MM.1S (cell line): ENCODE measurements at regions not wholly inside any gene's neighbourhood (a gene's known extent, or its start where the extent isn't known, plus 50 kb on each side); places are given as distances from the start of the nearest gene placed in this dataset.

Experiments used
- DNase-seq: peaks from one replicate; pipeline ENCODE4 v3.0.0-alpha.2; 2015
- H2AFZ ChIP-seq: fragments of 300-600 bp; sonication (generic); 2 replicates; pipeline ENCODE4 v1.6.0; 2016; ENCODE audit warnings: antibody characterized with exemption, low read length
- H3F3A ChIP-seq: fragments of 300-600 bp; sonication (generic); 2 replicates; pipeline ENCODE4 v1.6.1; 2016; ENCODE audit warnings: mild to moderate bottlenecking, antibody characterized with exemption, low read length, moderate library complexity, mixed read lengths; ENCODE audit not compliant: insufficient read depth
- H3K27ac ChIP-seq: fragments of 300-600 bp; sonication (generic); 2 replicates; pipeline ENCODE4 v1.5.1; 2016; ENCODE audit warnings: mild to moderate bottlenecking, low read length
- H3K27me3 ChIP-seq: fragments of 300-600 bp; sonication (generic); replicated peaks from 2 replicates; pipeline ENCODE4 v1.6.0; 2016; ENCODE audit warnings: low read length; ENCODE audit not compliant: insufficient read depth
- H3K36me3 ChIP-seq: fragments of 300-600 bp; sonication (generic); replicated peaks from 2 replicates; pipeline ENCODE4 v1.6.1; 2016; ENCODE audit warnings: mild to moderate bottlenecking, low read length, mixed read lengths; ENCODE audit not compliant: insufficient read depth
- H3K4me1 ChIP-seq: fragments of 300-600 bp; sonication (generic); 2 replicates; pipeline ENCODE4 v1.6.1; 2016; ENCODE audit warnings: low read length, mixed read lengths
- H3K4me2 ChIP-seq: fragments of 300-600 bp; sonication (generic); 2 replicates; pipeline ENCODE4 v1.6.0; 2016; ENCODE audit warnings: low read depth, low read length
- H3K4me3 ChIP-seq: fragments of 300-600 bp; sonication (generic); 2 replicates; pipeline ENCODE4 v1.5.1; 2016; ENCODE audit warnings: low read length, mixed read lengths
- H3K79me2 ChIP-seq: fragments of 300-600 bp; sonication (generic); 2 replicates; pipeline ENCODE4 v1.6.1; 2016; ENCODE audit warnings: mixed run types, low read length, mixed read lengths
- H3K9ac ChIP-seq: fragments of 300-600 bp; sonication (generic); 2 replicates; pipeline ENCODE4 v1.6.1; 2016; ENCODE audit warnings: low read length, mixed read lengths
- H3K9me2 ChIP-seq: fragments of 300-600 bp; sonication (generic); replicated peaks from 2 replicates; pipeline ENCODE4 v1.6.1; 2016; ENCODE audit warnings: mild to moderate bottlenecking, low read length, mixed read lengths; ENCODE audit not compliant: insufficient read depth
- H3K9me3 ChIP-seq: fragments of 300-600 bp; sonication (generic); replicated peaks from 2 replicates; pipeline ENCODE4 v1.6.1; 2016; ENCODE audit warnings: mild to moderate bottlenecking, low read length, mixed read lengths; ENCODE audit not compliant: insufficient read depth
- H4K20me1 ChIP-seq: fragments of 300-600 bp; sonication (generic); 2 replicates; pipeline ENCODE4 v1.6.1; 2016; ENCODE audit warnings: mild to moderate bottlenecking, low read length, moderate library complexity, mixed read lengths; ENCODE audit not compliant: insufficient read depth
- EZH2 ChIP-seq: fragments of 300-600 bp; sonication (generic); optimal IDR thresholded peaks from 2 replicates; pipeline ENCODE3; 2017; ENCODE audit warnings: low read depth, mild to moderate bottlenecking, antibody characterized with exemption, low read length, mixed read lengths
- EZH2phosphoT487 ChIP-seq: fragments of 300-600 bp; sonication (generic); IDR thresholded peaks from 2 replicates; pipeline ENCODE4 v1.6.1; 2018; ENCODE audit warnings: antibody characterized with exemption, low read length
- TF ChIP-seq, protein P1 (sequence below): fragments of 300-600 bp; sonication (generic); IDR thresholded peaks from 2 replicates; pipeline ENCODE4 v1.5.1; 2016; ENCODE audit warnings: antibody characterized with exemption, low read length, mixed read lengths

DNA sequence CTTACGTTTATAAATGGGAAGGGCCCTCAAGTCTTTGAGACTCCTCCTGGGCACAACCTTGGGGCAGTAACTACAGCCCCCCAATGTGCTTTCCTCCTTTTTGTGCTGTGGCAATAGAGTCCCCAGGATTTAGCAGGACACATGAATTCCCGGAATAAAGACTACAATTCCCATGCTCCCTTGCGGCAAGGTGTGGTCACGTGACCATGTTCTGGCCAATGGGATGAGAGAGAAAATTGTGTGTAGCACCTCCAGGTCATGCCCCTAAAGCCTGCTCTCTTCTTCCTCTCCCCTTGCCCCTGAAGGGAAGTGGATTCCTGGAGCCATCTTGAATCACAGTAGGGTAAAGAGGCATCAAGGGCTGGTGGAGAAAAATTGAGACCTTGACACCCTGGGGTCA, 295.1 kb upstream of the SFSWAP start:
- Histone ChIP-seq H3K79me2 (no peaks in the 10 kb centered on the region), H3K4me2 (no peak overlapping the region), H3K4me1 (no peaks in the 10 kb centered on the region), H2AFZ (no peak overlapping the region), H3K9me2 (no peaks in the 10 kb centered on the region), H3K36me3 (no peaks in the 10 kb centered on the region), H3K27me3 (no peaks in the 10 kb centered on the region), H3K9ac (no peak overlapping the region), H3K27ac (no peak overlapping the region), H3K9me3 (no peaks in the 10 kb centered on the region), H3F3A (no peaks in the 10 kb centered on the region), H4K20me1 (no peaks in the 10 kb centered on the region), H3K4me3 (no peak overlapping the region)
- TF ChIP-seq EZH2 (no peak), EZH2phosphoT487 (no peak)
- TF ChIP-seq, protein P1, sequence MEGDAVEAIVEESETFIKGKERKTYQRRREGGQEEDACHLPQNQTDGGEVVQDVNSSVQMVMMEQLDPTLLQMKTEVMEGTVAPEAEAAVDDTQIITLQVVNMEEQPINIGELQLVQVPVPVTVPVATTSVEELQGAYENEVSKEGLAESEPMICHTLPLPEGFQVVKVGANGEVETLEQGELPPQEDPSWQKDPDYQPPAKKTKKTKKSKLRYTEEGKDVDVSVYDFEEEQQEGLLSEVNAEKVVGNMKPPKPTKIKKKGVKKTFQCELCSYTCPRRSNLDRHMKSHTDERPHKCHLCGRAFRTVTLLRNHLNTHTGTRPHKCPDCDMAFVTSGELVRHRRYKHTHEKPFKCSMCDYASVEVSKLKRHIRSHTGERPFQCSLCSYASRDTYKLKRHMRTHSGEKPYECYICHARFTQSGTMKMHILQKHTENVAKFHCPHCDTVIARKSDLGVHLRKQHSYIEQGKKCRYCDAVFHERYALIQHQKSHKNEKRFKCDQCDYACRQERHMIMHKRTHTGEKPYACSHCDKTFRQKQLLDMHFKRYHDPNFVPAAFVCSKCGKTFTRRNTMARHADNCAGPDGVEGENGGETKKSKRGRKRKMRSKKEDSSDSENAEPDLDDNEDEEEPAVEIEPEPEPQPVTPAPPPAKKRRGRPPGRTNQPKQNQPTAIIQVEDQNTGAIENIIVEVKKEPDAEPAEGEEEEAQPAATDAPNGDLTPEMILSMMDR = no peak
- no peak for DNase-seq

DNA sequence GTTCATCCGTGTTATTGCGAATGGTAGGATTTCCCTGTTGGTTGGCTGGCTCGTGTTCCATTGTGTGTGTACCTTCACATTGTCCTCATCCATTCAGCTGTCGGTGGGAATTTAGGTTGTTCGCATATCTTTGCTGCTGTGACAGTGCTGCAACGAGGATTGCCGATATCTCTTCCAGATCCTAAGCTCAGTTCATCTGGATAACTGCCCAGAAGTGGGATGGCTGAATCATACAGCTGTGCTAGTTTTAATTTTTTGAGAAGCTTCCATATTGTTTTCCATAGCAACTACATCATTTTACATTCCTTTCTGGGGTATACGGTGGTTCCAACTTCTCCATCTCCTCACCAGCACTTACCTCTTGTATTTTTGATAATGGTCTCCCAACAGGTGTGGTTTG, 292.8 kb upstream of the SFSWAP start:
- H3K9me2 ChIP-seq = no peaks in the 10 kb centered on the region
- no peaks in the 10 kb centered on the region for H3K27me3 ChIP-seq
- TF ChIP-seq, protein P1 = no peak
- no peak for TF ChIP-seq EZH2
- TF ChIP-seq EZH2phosphoT487 = no peak
- no peak for DNase-seq
- no peaks in the 10 kb centered on the region for H3K36me3 ChIP-seq
- H3K4me1 ChIP-seq = no peaks in the 10 kb centered on the region
- no peaks in the 10 kb centered on the region for H4K20me1 ChIP-seq
- no peak overlapping the region for H3K9ac ChIP-seq
- H3K9me3 ChIP-seq = no peaks in the 10 kb centered on the region
- no peak overlapping the region for H2AFZ ChIP-seq
- no peaks in the 10 kb centered on the region for H3F3A ChIP-seq
- no peak overlapping the region for H3K27ac ChIP-seq
- no peak overlapping the region for H3K4me3 ChIP-seq
- H3K79me2 ChIP-seq = no peaks in the 10 kb centered on the region
- no peak overlapping the region for H3K4me2 ChIP-seq

DNA sequence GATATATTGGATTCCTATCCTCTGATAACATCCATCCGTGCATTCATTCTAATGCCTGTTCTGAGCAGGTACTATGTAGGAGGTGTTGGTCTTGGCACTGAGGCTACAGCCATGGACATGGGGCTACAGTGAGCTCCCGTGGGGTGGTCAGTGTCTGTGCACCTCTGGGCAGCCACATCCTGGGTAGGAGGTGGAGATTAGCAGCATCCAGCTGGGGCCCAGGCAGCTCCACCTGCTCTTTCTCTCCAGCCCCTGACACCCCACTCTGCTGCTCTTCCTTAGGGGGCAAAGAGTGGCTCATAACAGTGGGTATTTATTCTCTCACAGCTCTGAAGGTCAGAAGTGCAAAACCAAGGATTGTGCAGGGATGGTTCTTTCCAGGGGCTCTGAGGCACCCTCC, 292.0 kb upstream of the SFSWAP start:
- no peak for DNase-seq
- Histone ChIP-seq H3K36me3 (no peaks in the 10 kb centered on the region), H3K4me3 (no peak overlapping the region), H3K9me3 (no peaks in the 10 kb centered on the region), H3K9ac (no peak overlapping the region), H3K27me3 (no peaks in the 10 kb centered on the region), H3K4me2 (no peak overlapping the region), H3K79me2 (no peaks in the 10 kb centered on the region), H4K20me1 (no peaks in the 10 kb centered on the region), H3K9me2 (no peaks in the 10 kb centered on the region), H3F3A (no peaks in the 10 kb centered on the region), H3K27ac (no peak overlapping the region), H3K4me1 (no peaks in the 10 kb centered on the region), H2AFZ (no peak overlapping the region)
- TF ChIP-seq, protein P1 = no peak
- TF ChIP-seq EZH2 = no peak
- TF ChIP-seq EZH2phosphoT487 = no peak
